SH-SY5Y (cell line): ENCODE measurements at regions not wholly inside any gene's neighbourhood (a gene's known extent, or its start where the extent isn't known, plus 50 kb on each side); places are given as distances from the start of the nearest gene placed in this dataset.

Experiments
- GATA2 ChIP-seq: IDR thresholded peaks from 2 replicates; pipeline ENCODE4 v1.6.1; 2011; ENCODE audit warnings: mild to moderate bottlenecking, low read depth, low read length
- GATA3 ChIP-seq: IDR thresholded peaks from 2 replicates; pipeline ENCODE4 v1.6.1; 2011; ENCODE audit warnings: low read depth, mild to moderate bottlenecking, low read length, moderate library complexity

- TF ChIP-seq GATA2: no peak
- no peak for TF ChIP-seq GATA3
Measured at GRCh38 chr4:180861651-180862050, 1381.6 kb upstream of the TENM3 start.
